NOMO-1 treated with DMSO at 0.1 percent for 48 hours (cell line): ENCODE measurements at regions not wholly inside any gene's neighbourhood (a gene's known extent, or its start where the extent isn't known, plus 50 kb on each side); places are given as distances from the start of the nearest gene placed in this dataset.

Experiments
- DNase-seq: peaks from one replicate; lab custom pipeline; 2025; ENCODE audit not compliant: unreplicated experiment; lab: John Stamatoyannopoulos, UW

DNA sequence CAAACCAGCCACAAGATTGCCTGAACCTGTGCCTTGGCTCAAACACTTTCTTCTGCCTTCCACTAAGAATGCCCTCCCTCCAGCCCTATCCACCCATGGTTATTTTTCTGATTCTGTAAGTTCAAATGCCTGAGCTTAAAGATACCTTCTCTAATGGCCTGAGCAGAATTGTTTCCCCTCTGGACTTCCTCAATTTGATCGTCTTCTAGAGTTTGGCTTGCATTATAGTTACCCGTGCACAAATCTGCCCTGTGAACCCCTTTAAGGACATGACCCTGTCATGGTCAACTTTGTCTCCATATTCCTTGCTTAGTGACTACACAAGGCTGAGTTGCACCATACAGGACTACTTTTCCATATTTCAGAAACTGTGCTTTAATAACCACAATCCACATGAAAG is 481.0 kb downstream of the FOXO1 start:
- peak; percentile 29 for DNase-seq

DNA sequence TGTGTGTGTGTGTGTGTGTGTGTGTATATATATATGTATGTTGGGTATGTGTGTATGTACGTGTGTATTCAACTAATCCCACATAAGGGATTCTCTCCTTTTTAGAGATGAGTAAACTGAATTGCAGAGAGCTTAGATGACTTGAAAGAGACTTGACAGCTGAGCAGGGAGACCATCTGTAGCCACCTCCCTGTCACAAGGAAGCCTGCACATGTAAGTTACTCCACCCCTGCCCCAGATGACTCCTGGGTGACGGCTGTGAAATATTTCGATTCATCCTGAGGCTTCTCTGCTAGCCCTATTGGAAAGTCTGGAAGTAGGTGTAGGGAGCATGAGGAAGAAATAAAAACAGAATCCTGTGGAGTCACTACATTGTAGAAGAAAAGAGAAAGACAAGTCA is 480.4 kb downstream of the FOXO1 start:
- DNase-seq: no peak

GRCh38 chr13:40186626-40187323 is 479.7 kb downstream of the FOXO1 start:
- no peak for DNase-seq

DNA sequence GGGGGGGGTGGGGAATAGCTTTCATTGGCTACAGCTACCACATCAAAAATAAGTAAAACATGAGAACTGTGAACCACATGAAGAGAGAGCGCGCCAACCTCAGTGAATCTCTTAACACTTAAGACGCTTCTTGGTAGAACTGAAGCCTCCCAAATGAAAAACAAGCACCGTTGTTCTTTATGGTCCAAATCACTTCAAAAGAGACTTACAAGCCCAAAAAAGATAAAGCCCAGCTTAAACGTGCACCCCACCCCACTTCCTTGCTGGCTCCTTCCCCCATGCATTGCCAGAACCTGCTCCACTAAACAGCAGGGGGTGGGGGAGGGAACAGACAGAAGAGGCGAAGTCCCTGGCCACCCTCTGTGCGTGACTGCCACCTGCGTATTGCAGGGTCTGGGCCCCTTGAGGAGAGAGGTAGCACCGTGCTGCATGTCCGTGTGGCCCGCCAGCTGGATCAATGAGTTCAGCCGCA is 479.1 kb downstream of the FOXO1 start:
- DNase-seq: no peak

DNA sequence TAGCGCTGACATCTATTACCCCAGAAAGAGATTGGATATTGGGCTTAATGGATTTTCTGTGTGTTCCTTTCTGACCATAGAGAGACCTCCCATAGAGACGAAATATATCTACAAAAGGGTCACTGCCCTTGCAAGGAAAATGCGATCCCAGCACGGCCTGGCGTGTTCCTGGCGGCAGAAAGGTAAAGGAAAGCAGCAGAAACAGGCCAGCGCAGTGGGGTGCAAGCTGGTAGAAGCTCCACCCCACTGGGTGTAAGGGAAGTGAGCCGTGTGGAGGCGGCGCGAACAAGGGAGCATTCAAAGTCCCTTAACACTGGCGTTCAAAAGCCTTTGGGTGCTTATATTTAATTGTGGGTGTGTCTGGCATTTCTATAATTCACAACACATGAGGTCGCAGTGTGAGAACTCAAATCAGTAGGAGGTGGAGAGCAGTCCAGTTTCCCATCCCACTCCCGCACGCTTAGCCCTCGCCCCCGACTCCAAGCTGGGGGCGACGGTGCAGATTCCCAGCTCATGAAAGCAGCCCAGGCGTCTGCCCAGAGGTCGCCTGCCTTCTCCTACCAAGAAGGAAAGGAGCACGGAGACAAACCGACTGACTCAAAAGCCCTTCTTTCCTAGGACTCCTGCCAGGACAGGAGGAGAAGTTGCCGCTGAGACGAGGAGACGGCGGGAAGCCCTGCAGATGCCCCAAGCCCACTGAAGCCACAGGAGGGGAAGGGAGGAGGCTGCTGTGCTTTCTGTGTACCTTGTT is 478.4 kb downstream of the FOXO1 start:
- no peak for DNase-seq

- no peak for DNase-seq
Measured at GRCh38 chr13:40189426-40189825, 477.0 kb downstream of the FOXO1 start.

- DNase-seq: no peak
Measured at GRCh38 chr13:40189898-40190630, 476.4 kb downstream of the FOXO1 start.

GRCh38 chr13:40190641-40191100 is 475.8 kb downstream of the FOXO1 start:
- no peak for DNase-seq

DNA sequence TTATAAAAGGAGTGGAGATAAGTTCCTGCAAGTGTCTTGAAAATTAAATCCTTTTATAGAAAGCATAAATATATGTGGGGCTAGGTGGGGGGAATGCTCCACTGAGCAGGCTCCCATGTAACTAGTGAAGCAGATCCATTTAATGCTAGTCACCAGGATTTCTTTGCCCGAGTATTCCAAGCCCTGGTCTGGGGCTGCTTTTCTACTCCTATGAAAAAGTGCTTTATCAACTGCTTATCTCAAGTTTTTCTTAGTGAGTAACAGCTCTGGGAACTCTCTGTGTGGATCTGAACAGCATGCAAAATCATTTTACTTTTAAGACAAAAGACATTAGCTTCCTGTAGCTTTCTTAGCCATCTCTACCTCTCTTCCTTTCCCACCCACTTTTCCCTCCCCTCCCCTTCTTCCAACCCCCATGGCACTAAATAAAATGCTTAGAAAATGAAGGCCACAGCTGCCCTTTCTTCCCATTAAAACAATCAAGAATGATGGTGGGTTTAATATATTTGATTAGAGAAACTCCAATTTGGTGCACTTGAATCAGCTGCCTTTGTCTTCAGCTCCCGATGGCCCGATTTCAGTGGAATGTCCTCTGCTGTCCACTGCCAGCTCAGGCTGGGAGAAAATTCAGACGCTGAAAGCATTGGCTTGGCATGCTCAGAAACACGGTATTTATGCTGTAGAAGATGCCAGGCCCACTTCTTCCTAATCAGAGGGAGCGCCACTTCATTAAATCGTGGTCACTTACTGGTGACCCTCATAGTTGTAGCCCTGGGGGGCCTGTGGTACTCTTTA is 475.1 kb downstream of the FOXO1 start:
- no peak for DNase-seq

GRCh38 chr13:40192452-40192851 is 474.0 kb downstream of the FOXO1 start:
- no peak for DNase-seq

DNA sequence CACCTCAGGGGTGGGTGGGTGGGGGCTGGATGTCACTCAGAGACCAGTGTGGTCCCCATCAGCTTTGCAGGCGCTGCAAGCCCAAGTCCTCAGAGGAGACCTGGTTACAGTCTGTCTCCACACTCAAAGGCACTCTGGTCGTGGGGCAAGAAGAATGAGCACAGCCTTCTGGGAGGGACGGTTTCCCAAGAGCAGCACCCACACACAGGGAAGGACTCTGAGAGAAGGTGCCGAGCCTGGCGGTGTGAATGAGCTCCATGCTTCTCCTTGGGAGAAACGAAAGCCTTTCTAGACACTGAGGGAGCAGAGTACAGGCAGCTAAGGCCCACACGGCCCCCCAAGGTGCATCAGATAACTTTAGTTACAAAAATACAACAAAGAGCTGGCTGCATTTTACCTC is 473.6 kb downstream of the FOXO1 start:
- no peak for DNase-seq

DNA sequence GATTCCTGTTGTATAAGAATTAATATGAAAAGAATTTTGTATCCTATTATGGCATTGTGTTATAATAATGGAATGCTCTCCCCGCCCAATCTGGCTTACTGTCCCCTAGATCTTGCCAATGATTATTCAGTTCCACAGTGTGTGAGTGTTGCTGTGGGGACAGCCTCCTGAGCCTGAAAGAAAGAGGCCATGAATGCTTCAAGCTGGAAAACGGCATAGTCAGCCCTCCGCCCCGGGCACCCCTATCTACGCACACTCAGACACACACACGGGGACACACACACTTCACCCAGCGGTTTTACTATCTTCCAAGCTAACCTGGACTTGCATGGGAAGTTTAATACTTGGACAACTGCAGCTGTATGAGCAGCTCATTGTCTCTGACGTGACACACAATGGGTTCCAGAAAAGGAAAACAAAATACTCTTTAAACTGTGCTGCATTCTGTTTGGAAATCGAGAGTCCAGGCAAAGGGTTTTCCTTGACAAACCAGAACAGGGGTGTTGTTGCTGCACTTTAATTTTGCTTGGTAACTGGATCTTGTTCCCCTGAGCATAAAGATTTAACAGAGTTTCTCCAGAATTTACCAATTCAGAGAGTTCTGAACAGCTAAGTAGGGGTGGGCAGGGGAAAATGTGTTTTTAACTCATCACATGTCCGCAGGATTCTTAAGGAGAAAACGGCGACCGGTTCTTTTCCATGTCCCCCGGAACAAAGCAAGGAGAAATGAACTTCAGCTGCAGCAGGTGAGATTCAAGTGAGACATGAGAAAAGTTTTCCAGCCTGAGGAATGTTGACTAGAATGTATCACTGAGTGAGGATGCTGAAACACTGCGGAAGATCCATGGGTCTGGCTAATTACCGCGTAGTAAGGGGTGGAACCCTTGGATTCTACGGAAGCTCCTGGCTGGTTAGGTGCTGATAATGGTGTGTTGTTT is 472.9 kb downstream of the FOXO1 start:
- DNase-seq: no peak

- DNase-seq: no peak
Measured at GRCh38 chr13:40194224-40194806, 472.1 kb downstream of the FOXO1 start.

GRCh38 chr13:40197049-40197448 is 469.4 kb downstream of the FOXO1 start:
- no peak for DNase-seq

- no peak for DNase-seq
Measured at GRCh38 chr13:40197936-40198595, 468.4 kb downstream of the FOXO1 start.

DNA sequence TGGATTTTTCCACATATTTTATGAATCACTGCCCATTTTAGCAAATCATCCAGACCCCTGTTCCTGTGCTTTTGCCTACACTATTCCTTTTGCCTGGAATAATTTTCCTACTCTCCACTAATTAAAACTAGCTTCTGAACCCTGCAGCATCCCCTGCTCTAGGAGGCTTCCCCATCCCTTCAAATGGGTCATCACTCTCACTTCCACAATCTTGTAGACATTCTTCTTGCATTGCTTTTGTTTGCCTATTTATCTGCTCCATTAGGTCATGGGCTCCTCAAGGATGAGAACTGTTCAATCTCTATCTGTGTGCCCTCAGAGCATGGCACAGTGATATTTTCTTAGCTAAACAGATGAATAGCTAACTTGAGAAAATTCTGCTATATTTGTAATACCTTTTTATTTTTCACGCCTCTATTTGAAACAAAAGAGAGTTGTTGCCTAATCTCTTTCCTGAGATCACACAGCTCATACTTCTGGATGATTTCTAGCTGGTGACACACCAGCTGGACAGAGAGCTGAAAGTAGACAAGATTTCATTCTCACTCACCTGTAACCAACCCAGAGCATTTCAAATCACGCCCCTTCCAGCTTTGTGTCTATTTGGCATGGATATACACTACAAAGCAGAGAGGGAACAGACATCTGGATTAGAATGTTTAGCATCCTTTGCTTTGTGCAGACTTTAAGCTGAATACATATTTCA is 466.0 kb downstream of the FOXO1 start:
- peak; percentile 44 for DNase-seq

GRCh38 chr13:40204246-40204645 is 462.2 kb downstream of the FOXO1 start:
- no peak for DNase-seq

DNA sequence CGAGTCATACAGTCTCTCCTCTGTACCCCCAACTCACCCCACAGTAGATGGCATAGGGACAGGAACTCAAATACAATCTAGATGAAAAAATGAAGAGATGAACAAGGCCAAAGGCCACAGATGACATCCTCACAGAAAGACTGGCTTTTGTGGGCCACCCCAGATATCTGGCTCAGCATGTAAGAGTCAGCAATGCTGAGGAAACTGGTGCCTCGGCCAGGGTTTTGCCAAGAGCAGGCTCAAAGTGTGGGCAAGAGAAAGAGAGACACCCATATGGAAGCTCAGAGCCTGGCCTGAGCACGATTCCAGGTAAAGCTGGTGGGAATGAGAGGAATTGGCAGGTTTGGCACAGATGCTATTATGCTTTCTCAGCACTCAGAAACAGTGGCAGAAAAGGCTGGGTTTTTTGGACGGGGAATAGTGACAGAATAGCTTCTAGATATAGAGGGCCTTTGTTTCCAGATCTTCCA is 460.6 kb downstream of the FOXO1 start:
- DNase-seq: no peak
